Activated naive CD8-positive, alpha-beta T cell treated with anti-CD3 and anti-CD28 coated beads for 36 hours (primary cell): ENCODE measurements at regions not wholly inside any gene's neighbourhood (a gene's known extent, or its start where the extent isn't known, plus 50 kb on each side); places are given as distances from the start of the nearest gene placed in this dataset.

ENCODE experiments used
- DNase-seq: peaks from one replicate; pipeline ENCODE4 v3.0.0; 2021
- H3K27ac Mint-ChIP-seq: one replicate; pipeline ENCODE4 v1.8.0; 2022; ENCODE audit warnings: mild to moderate bottlenecking, moderate library complexity, mixed read lengths
- H3K27me3 Mint-ChIP-seq: one replicate; pipeline ENCODE4 v1.8.0; 2022; ENCODE audit warnings: mild to moderate bottlenecking, mixed read lengths
- H3K36me3 Mint-ChIP-seq: one replicate; pipeline ENCODE4 v1.8.0; 2021; ENCODE audit warnings: mild to moderate bottlenecking, mixed read lengths
- H3K4me1 Mint-ChIP-seq: one replicate; pipeline ENCODE4 v1.8.0; 2021; ENCODE audit warnings: mixed read lengths
- H3K4me3 Mint-ChIP-seq: one replicate; pipeline ENCODE4 v1.8.0; 2022; ENCODE audit warnings: mild to moderate bottlenecking, moderate library complexity, mixed read lengths
- H3K9me3 Mint-ChIP-seq: one replicate; pipeline ENCODE4 v1.8.0; 2022; ENCODE audit warnings: mixed read lengths

DNA sequence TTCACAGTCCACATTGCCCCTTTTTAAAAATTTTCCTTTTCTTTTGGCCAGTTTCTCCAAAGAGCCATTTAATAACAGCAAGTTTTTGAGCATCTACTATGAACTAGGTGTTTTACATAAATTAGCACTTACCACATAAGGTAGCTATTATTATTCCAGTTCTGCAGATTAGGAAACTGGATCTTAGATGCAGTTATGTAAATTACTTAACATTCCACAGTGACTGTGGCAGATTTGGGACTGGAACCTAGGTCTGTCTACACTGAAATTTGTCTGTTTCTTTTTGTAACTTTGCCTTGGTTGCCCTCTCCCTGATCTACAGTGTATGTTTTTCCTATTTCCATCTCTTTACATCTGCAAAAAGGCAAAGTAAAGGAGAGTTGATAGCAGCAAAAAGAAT, 164.8 kb upstream of the ATP1B1 start:
- no peak overlapping the region for H3K27ac Mint-ChIP-seq
- no peak overlapping the region for H3K4me3 Mint-ChIP-seq
- no peak for DNase-seq
- H3K27me3 Mint-ChIP-seq: peaks cover 3% of the 10 kb centered on the region
- H3K9me3 Mint-ChIP-seq: no peaks in the 10 kb centered on the region
- no peaks in the 10 kb centered on the region for H3K4me1 Mint-ChIP-seq
- no peaks in the 10 kb centered on the region for H3K36me3 Mint-ChIP-seq

GRCh38 chr1:168942165-168942564, 164.3 kb upstream of the ATP1B1 start:
- DNase-seq: no peak
- H3K4me1 Mint-ChIP-seq: no peaks in the 10 kb centered on the region
- H3K4me3 Mint-ChIP-seq: no peak overlapping the region
- H3K36me3 Mint-ChIP-seq: no peaks in the 10 kb centered on the region
- no peak overlapping the region for H3K27ac Mint-ChIP-seq
- peaks cover 3% of the 10 kb centered on the region for H3K27me3 Mint-ChIP-seq
- no peaks in the 10 kb centered on the region for H3K9me3 Mint-ChIP-seq

DNA sequence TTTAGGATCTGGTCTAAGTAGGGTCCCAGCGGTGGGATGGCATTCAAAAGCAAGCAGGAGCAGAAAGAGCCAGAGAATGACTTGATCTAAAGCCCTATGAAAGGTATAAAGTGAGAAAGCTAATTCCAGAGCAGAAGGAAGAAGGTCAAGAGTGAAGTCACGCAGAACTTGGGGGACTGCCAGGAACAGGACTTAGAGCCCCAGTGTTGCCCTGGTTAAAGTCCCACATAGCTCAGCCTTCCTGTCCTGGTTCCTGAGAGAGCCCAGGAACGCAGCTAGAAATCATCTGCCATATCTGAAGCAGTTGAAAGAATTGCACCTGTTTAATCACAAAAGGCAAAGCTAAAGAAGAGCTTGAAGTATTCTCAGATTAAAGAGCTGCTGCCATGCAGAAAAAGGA, 160.6 kb upstream of the ATP1B1 start:
- H3K9me3 Mint-ChIP-seq: no peaks in the 10 kb centered on the region

GRCh38 chr1:168947041-168947440, 159.4 kb upstream of the ATP1B1 start:
- H3K4me1 Mint-ChIP-seq: no peaks in the 10 kb centered on the region
- DNase-seq: no peak
- no peak overlapping the region for H3K27ac Mint-ChIP-seq
- H3K27me3 Mint-ChIP-seq: no peaks in the 10 kb centered on the region
- no peaks in the 10 kb centered on the region for H3K9me3 Mint-ChIP-seq
- no peaks in the 10 kb centered on the region for H3K36me3 Mint-ChIP-seq
- H3K4me3 Mint-ChIP-seq: no peak overlapping the region

More for the DNA sequence above, 160.6 kb upstream of the ATP1B1 start:
- Mint-ChIP-seq H3K36me3 (no peaks in the 10 kb centered on the region), H3K27me3 (peaks cover 2% of the 10 kb centered on the region), H3K4me1 (no peaks in the 10 kb centered on the region), H3K27ac (no peak overlapping the region), H3K4me3 (no peak overlapping the region)
- DNase-seq: no peak

DNA sequence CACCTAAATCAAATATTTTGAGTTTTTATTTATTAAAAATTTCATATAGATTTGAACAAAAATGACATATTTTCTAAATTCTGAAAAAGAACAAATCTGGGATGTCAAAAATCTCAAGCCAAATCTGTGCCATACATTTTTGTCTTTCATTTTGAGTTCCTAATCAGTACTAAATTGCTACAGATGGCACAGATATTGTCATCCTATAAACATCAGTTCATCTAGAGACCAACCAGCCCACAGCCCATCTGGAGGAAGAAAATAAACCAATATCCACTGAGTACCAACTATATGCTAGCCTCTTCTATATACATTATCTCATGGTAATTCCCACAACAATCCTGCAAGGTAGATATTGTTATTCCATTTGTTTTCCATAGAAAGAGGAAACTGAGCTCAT, 156.8 kb upstream of the ATP1B1 start:
- no peak overlapping the region for H3K27ac Mint-ChIP-seq
- H3K4me3 Mint-ChIP-seq: no peak overlapping the region
- no peaks in the 10 kb centered on the region for H3K9me3 Mint-ChIP-seq
- H3K36me3 Mint-ChIP-seq: no peaks in the 10 kb centered on the region
- H3K27me3 Mint-ChIP-seq: no peaks in the 10 kb centered on the region
- H3K4me1 Mint-ChIP-seq: no peaks in the 10 kb centered on the region
- DNase-seq: no peak

GRCh38 chr1:168957818-168958217, 148.7 kb upstream of the ATP1B1 start:
- Mint-ChIP-seq H3K36me3 (peaks cover 4% of the 10 kb centered on the region), H3K4me1 (no peaks in the 10 kb centered on the region), H3K9me3 (peaks cover 1% of the 10 kb centered on the region), H3K27me3 (peaks cover 4% of the 10 kb centered on the region), H3K27ac (no peak overlapping the region), H3K4me3 (no peak overlapping the region)
- DNase-seq: no peak

DNA sequence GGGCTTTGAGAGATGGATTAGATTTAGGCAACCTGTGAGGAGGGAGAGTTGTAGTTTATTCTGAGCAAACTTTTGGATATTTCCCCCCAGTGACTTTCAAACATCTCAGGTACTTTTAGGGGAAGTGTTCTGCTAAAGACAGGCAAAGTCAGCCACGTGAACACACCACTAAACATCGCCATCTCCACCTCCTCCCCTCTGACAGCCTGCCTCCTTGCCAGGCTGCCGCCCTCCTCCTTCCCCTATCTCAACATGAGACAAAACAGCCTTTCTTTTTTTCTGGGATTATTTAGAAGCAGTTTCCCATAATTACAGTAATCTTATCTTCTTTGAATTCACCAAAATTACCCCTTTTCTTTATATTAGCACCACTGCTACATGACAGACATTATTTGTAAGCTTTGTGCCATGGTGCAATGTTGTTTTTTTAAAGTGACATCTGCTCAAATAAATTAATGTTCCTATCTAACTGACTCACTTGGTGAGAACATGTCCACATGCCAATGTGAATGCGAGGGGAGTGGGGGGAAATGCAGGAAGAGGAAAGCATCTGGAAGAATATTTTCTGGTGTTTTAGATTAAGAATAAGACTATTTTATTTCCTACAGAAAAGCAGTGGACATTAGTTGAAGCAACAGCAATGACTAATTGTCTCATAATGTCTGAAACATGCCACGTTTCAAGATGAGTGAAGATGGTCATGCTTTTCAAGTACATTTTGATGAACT, 147.8 kb upstream of the ATP1B1 start:
- Mint-ChIP-seq H3K27me3 (peaks cover 4% of the 10 kb centered on the region), H3K4me1 (no peaks in the 10 kb centered on the region), H3K4me3 (no peak overlapping the region), H3K9me3 (peaks cover 1% of the 10 kb centered on the region), H3K36me3 (peaks cover 4% of the 10 kb centered on the region), H3K27ac (no peak overlapping the region)
- no peak for DNase-seq

DNA sequence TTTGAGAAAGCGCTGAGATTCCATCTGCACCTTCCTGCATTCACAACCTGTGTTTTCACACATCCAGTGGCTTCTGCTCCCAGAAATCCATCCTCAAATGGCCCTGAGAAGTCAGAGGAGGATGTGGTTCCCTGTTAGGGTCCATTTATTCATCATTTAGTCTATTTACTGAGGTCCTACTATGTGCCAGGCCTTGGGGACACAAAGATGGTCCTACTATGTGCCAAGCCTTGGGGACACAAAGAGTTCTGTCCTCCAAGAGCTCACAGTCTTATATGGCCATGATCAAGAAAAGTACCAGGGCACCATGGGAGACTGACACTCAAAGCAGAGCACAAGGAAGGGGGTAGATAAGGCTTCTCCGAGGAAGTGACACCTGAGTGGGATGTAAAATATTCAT, 147.1 kb upstream of the ATP1B1 start:
- Mint-ChIP-seq H3K27me3 (peaks cover 4% of the 10 kb centered on the region), H3K9me3 (peaks cover 1% of the 10 kb centered on the region), H3K27ac (no peak overlapping the region), H3K36me3 (peaks cover 4% of the 10 kb centered on the region), H3K4me1 (peaks cover 3% of the 10 kb centered on the region), H3K4me3 (no peak overlapping the region)
- DNase-seq: no peak

- Mint-ChIP-seq H3K9me3 (peaks cover 1% of the 10 kb centered on the region), H3K4me3 (no peak overlapping the region), H3K27ac (no peak overlapping the region), H3K4me1 (peaks cover 5% of the 10 kb centered on the region), H3K36me3 (peaks cover 4% of the 10 kb centered on the region), H3K27me3 (peaks cover 4% of the 10 kb centered on the region)
- DNase-seq: no peak
Measured at GRCh38 chr1:168960114-168960513, 146.4 kb upstream of the ATP1B1 start.

DNA sequence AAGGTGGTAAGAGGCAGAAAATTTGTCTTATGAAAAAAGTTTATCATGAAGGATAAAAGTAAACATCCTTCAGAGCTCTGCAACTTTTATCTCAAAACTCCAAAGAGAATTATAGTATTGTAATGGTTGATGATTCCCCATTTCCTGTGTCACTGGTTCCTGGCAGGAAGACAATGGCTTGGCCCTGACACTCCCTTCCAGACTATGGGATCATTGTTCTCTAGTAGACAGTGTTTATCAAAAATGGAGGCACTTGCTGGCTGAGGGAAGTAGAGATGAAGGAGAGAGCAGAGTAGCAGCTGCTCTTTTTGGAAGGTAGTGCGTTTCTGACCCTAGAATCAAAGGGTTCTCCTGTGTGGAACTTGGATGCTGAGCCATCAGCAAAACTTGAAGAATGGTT, 145.9 kb upstream of the ATP1B1 start:
- no peak overlapping the region for H3K27ac Mint-ChIP-seq
- H3K4me3 Mint-ChIP-seq: no peak overlapping the region

GRCh38 chr1:168963601-168964000, 142.9 kb upstream of the ATP1B1 start:
- H3K27me3 Mint-ChIP-seq: no peaks in the 10 kb centered on the region
- H3K27ac Mint-ChIP-seq: no peak overlapping the region
- peaks cover 5% of the 10 kb centered on the region for H3K4me1 Mint-ChIP-seq
- H3K36me3 Mint-ChIP-seq: peaks cover 4% of the 10 kb centered on the region
- H3K4me3 Mint-ChIP-seq: no peak overlapping the region
- DNase-seq: no peak
- peaks cover 1% of the 10 kb centered on the region for H3K9me3 Mint-ChIP-seq

More for the DNA sequence above, 145.9 kb upstream of the ATP1B1 start:
- Mint-ChIP-seq H3K36me3 (peaks cover 4% of the 10 kb centered on the region), H3K9me3 (peaks cover 1% of the 10 kb centered on the region), H3K4me1 (peaks cover 5% of the 10 kb centered on the region), H3K27me3 (peaks cover 4% of the 10 kb centered on the region)
- no peak for DNase-seq

GRCh38 chr1:168964478-168964877, 142.0 kb upstream of the ATP1B1 start:
- DNase-seq: no peak
- Mint-ChIP-seq H3K27ac (no peak overlapping the region), H3K27me3 (no peaks in the 10 kb centered on the region), H3K4me3 (no peak overlapping the region), H3K4me1 (peaks cover 5% of the 10 kb centered on the region), H3K36me3 (peaks cover 4% of the 10 kb centered on the region), H3K9me3 (peaks cover 1% of the 10 kb centered on the region)

- H3K27ac Mint-ChIP-seq: no peak overlapping the region
- no peak for DNase-seq
- H3K27me3 Mint-ChIP-seq: no peaks in the 10 kb centered on the region
- H3K4me1 Mint-ChIP-seq: peaks cover 5% of the 10 kb centered on the region
- H3K9me3 Mint-ChIP-seq: peaks cover 1% of the 10 kb centered on the region
- H3K36me3 Mint-ChIP-seq: peaks cover 4% of the 10 kb centered on the region
- no peak overlapping the region for H3K4me3 Mint-ChIP-seq
Measured at GRCh38 chr1:168966217-168966616, 140.3 kb upstream of the ATP1B1 start.

GRCh38 chr1:168966636-168967035, 139.9 kb upstream of the ATP1B1 start:
- Mint-ChIP-seq H3K9me3 (peaks cover 1% of the 10 kb centered on the region), H3K27me3 (no peaks in the 10 kb centered on the region), H3K36me3 (peaks cover 2% of the 10 kb centered on the region), H3K4me1 (peaks cover 5% of the 10 kb centered on the region), H3K4me3 (no peak overlapping the region), H3K27ac (no peak overlapping the region)
- DNase-seq: no peak

- H3K27ac Mint-ChIP-seq: no peak overlapping the region
- H3K36me3 Mint-ChIP-seq: no peaks in the 10 kb centered on the region
- no peaks in the 10 kb centered on the region for H3K27me3 Mint-ChIP-seq
- no peaks in the 10 kb centered on the region for H3K4me1 Mint-ChIP-seq
- H3K9me3 Mint-ChIP-seq: no peaks in the 10 kb centered on the region
- DNase-seq: no peak
- no peak overlapping the region for H3K4me3 Mint-ChIP-seq
Measured at GRCh38 chr1:168970926-168971659, 135.4 kb upstream of the ATP1B1 start.

GRCh38 chr1:168972225-168972624, 134.3 kb upstream of the ATP1B1 start:
- no peak for DNase-seq
- H3K9me3 Mint-ChIP-seq: no peaks in the 10 kb centered on the region
- no peaks in the 10 kb centered on the region for H3K4me1 Mint-ChIP-seq
- no peak overlapping the region for H3K27ac Mint-ChIP-seq
- H3K4me3 Mint-ChIP-seq: no peak overlapping the region
- H3K27me3 Mint-ChIP-seq: no peaks in the 10 kb centered on the region
- H3K36me3 Mint-ChIP-seq: no peaks in the 10 kb centered on the region
